ENCODE measurements at regions not wholly inside any gene's neighbourhood (a gene's known extent, or its start where the extent isn't known, plus 50 kb on each side); places are given as distances from the start of the nearest gene placed in this dataset.

GRCh38 chr2:234302664-234302991 lies 194.3 kb downstream of the ARL4C start:
- TF ChIP-seq CTCF (IDR thresholded peaks at IDR 0.05; ENCODE audit: low read length) (no peak), EZH2phosphoT487 (IDR thresholded peaks at IDR 0.05; ENCODE audit: low read length) (no peak), EZH2 (optimal IDR thresholded peaks at IDR 0.05; ENCODE audit: low read depth, low read length) (no peak)
- H3K9me2 ChIP-seq (replicated peaks; ENCODE audit: insufficient read depth, low read length), result no peaks in the 10 kb centered on the region
- H2AFZ ChIP-seq (ENCODE audit: low read length), result no peak overlapping the region
- no peaks in the 10 kb centered on the region for H3K36me3 ChIP-seq (replicated peaks; ENCODE audit: insufficient read depth, low read length)
- no peaks in the 10 kb centered on the region for H3K4me1 ChIP-seq (ENCODE audit: low read length)
- no peaks in the 10 kb centered on the region for H4K20me1 ChIP-seq (ENCODE audit: insufficient read depth, low read length)
- H3K27ac ChIP-seq (ENCODE audit: low read length), result no peak overlapping the region
- no peaks in the 10 kb centered on the region for H3K9me3 ChIP-seq (replicated peaks; ENCODE audit: insufficient read depth, low read length)
- H3K9ac ChIP-seq (ENCODE audit: low read length), result no peak overlapping the region
- DNase-seq, result no peak
- no peaks in the 10 kb centered on the region for H3K79me2 ChIP-seq (ENCODE audit: low read length)
- no peaks in the 10 kb centered on the region for H3K27me3 ChIP-seq (replicated peaks; ENCODE audit: insufficient read depth, low read length)
- H3K4me3 ChIP-seq (ENCODE audit: low read length), result no peak overlapping the region
- H3F3A ChIP-seq (ENCODE audit: insufficient read depth, low read length), result no peaks in the 10 kb centered on the region
- H3K4me2 ChIP-seq (ENCODE audit: low read depth, low read length), result no peak overlapping the region

- H3K79me2 ChIP-seq (ENCODE audit: low read length), result no peaks in the 10 kb centered on the region
- H3K4me2 ChIP-seq (ENCODE audit: low read depth, low read length), result no peak overlapping the region
- H3K27me3 ChIP-seq (replicated peaks; ENCODE audit: insufficient read depth, low read length), result no peaks in the 10 kb centered on the region
- no peak overlapping the region for H2AFZ ChIP-seq (ENCODE audit: low read length)
- no peak overlapping the region for H3K9ac ChIP-seq (ENCODE audit: low read length)
- H4K20me1 ChIP-seq (ENCODE audit: insufficient read depth, low read length), result no peaks in the 10 kb centered on the region
- no peaks in the 10 kb centered on the region for H3K9me3 ChIP-seq (replicated peaks; ENCODE audit: insufficient read depth, low read length)
- H3F3A ChIP-seq (ENCODE audit: insufficient read depth, low read length), result no peaks in the 10 kb centered on the region
- DNase-seq, result no peak
- no peaks in the 10 kb centered on the region for H3K9me2 ChIP-seq (replicated peaks; ENCODE audit: insufficient read depth, low read length)
- TF ChIP-seq EZH2phosphoT487 (IDR thresholded peaks at IDR 0.05; ENCODE audit: low read length) (no peak), CTCF (IDR thresholded peaks at IDR 0.05; ENCODE audit: low read length) (no peak), EZH2 (optimal IDR thresholded peaks at IDR 0.05; ENCODE audit: low read depth, low read length) (no peak)
- no peaks in the 10 kb centered on the region for H3K36me3 ChIP-seq (replicated peaks; ENCODE audit: insufficient read depth, low read length)
- H3K4me1 ChIP-seq (ENCODE audit: low read length), result no peaks in the 10 kb centered on the region
- no peak overlapping the region for H3K4me3 ChIP-seq (ENCODE audit: low read length)
- H3K27ac ChIP-seq (ENCODE audit: low read length), result no peak overlapping the region
Observed at GRCh38 chr2:234300932-234301823, 195.7 kb downstream of the ARL4C start.

GRCh38 chr2:234300391-234300925 lies 196.4 kb downstream of the ARL4C start:
- H3K4me1 ChIP-seq (ENCODE audit: low read length), result no peaks in the 10 kb centered on the region
- no peaks in the 10 kb centered on the region for H3K9me3 ChIP-seq (replicated peaks; ENCODE audit: insufficient read depth, low read length)
- no peak overlapping the region for H2AFZ ChIP-seq (ENCODE audit: low read length)
- no peaks in the 10 kb centered on the region for H3K36me3 ChIP-seq (replicated peaks; ENCODE audit: insufficient read depth, low read length)
- no peaks in the 10 kb centered on the region for H3K9me2 ChIP-seq (replicated peaks; ENCODE audit: insufficient read depth, low read length)
- H3K4me2 ChIP-seq (ENCODE audit: low read depth, low read length), result no peak overlapping the region
- H3K27ac ChIP-seq (ENCODE audit: low read length), result no peak overlapping the region
- no peaks in the 10 kb centered on the region for H3K27me3 ChIP-seq (replicated peaks; ENCODE audit: insufficient read depth, low read length)
- no peak overlapping the region for H3K9ac ChIP-seq (ENCODE audit: low read length)
- H4K20me1 ChIP-seq (ENCODE audit: insufficient read depth, low read length), result no peaks in the 10 kb centered on the region
- TF ChIP-seq EZH2phosphoT487 (IDR thresholded peaks at IDR 0.05; ENCODE audit: low read length) (no peak), CTCF (IDR thresholded peaks at IDR 0.05; ENCODE audit: low read length) (no peak), EZH2 (optimal IDR thresholded peaks at IDR 0.05; ENCODE audit: low read depth, low read length) (no peak)
- H3K4me3 ChIP-seq (ENCODE audit: low read length), result no peak overlapping the region
- DNase-seq, result no peak
- H3K79me2 ChIP-seq (ENCODE audit: low read length), result no peaks in the 10 kb centered on the region
- H3F3A ChIP-seq (ENCODE audit: insufficient read depth, low read length), result no peaks in the 10 kb centered on the region
